ENCODE measurements at regions not wholly inside any gene's neighbourhood (a gene's known extent, or its start where the extent isn't known, plus 50 kb on each side); places are given as distances from the start of the nearest gene placed in this dataset.

GRCh38 chr2:17156086-17156485 is 362.2 kb downstream of the RAD51AP2 start:
- no peaks in the 10 kb centered on the region for H3K9me2 ChIP-seq (replicated peaks; ENCODE audit: insufficient read depth, low read length)
- H3K27ac ChIP-seq (ENCODE audit: low read length) = no peak overlapping the region
- no peak overlapping the region for H3K9ac ChIP-seq (ENCODE audit: low read length)
- H4K20me1 ChIP-seq (ENCODE audit: insufficient read depth, low read depth, low read length) = no peaks in the 10 kb centered on the region
- H3K4me1 ChIP-seq (ENCODE audit: low read length) = no peaks in the 10 kb centered on the region
- DNase-seq = no peak
- no peaks in the 10 kb centered on the region for H3K9me3 ChIP-seq (ENCODE audit: low read length)
- H3K79me2 ChIP-seq (ENCODE audit: low read length) = no peaks in the 10 kb centered on the region
- no peaks in the 10 kb centered on the region for H3K36me3 ChIP-seq (ENCODE audit: insufficient read depth, low read length)
- H3K4me3 ChIP-seq (ENCODE audit: low read length) = no peak overlapping the region
- H3K27me3 ChIP-seq (ENCODE audit: low read length) = no peaks in the 10 kb centered on the region
- H3K4me2 ChIP-seq (ENCODE audit: low read depth, low read length, poor library complexity, severe bottlenecking) = no peak overlapping the region
- H2AFZ ChIP-seq (ENCODE audit: low read length) = no peak overlapping the region

- no peaks in the 10 kb centered on the region for H3K79me2 ChIP-seq (ENCODE audit: low read length)
- H3K9me3 ChIP-seq (ENCODE audit: low read length) = no peaks in the 10 kb centered on the region
- H3K9ac ChIP-seq (ENCODE audit: low read length) = no peak overlapping the region
- H3K4me3 ChIP-seq (ENCODE audit: low read length) = no peak overlapping the region
- no peak overlapping the region for H2AFZ ChIP-seq (ENCODE audit: low read length)
- no peaks in the 10 kb centered on the region for H3K36me3 ChIP-seq (ENCODE audit: insufficient read depth, low read length)
- H3K4me1 ChIP-seq (ENCODE audit: low read length) = no peaks in the 10 kb centered on the region
- no peak for DNase-seq
- H3K9me2 ChIP-seq (replicated peaks; ENCODE audit: insufficient read depth, low read length) = no peaks in the 10 kb centered on the region
- H4K20me1 ChIP-seq (ENCODE audit: insufficient read depth, low read depth, low read length) = no peaks in the 10 kb centered on the region
- H3K27ac ChIP-seq (ENCODE audit: low read length) = no peak overlapping the region
- no peaks in the 10 kb centered on the region for H3K27me3 ChIP-seq (ENCODE audit: low read length)
- H3K4me2 ChIP-seq (ENCODE audit: low read depth, low read length, poor library complexity, severe bottlenecking) = no peak overlapping the region
Observed at GRCh38 chr2:17149945-17150344, 368.3 kb downstream of the RAD51AP2 start.

- Histone ChIP-seq H3K27ac (ENCODE audit: low read length) (no peak overlapping the region), H3K4me3 (ENCODE audit: low read length) (no peak overlapping the region), H2AFZ (ENCODE audit: low read length) (no peak overlapping the region), H3K27me3 (ENCODE audit: low read length) (no peaks in the 10 kb centered on the region), H3K79me2 (ENCODE audit: low read length) (no peaks in the 10 kb centered on the region), H4K20me1 (ENCODE audit: insufficient read depth, low read depth, low read length) (no peaks in the 10 kb centered on the region), H3K9me3 (ENCODE audit: low read length) (no peaks in the 10 kb centered on the region), H3K4me1 (ENCODE audit: low read length) (no peaks in the 10 kb centered on the region), H3K9ac (ENCODE audit: low read length) (no peak overlapping the region), H3K36me3 (ENCODE audit: insufficient read depth, low read length) (no peaks in the 10 kb centered on the region), H3K9me2 (replicated peaks; ENCODE audit: insufficient read depth, low read length) (no peaks in the 10 kb centered on the region), H3K4me2 (ENCODE audit: low read depth, low read length, poor library complexity, severe bottlenecking) (no peak overlapping the region)
- no peak for DNase-seq
Observed at GRCh38 chr2:17148407-17149145, 369.7 kb downstream of the RAD51AP2 start.

- no peak for DNase-seq
- no peaks in the 10 kb centered on the region for H3K27me3 ChIP-seq (ENCODE audit: low read length)
- no peak overlapping the region for H3K27ac ChIP-seq (ENCODE audit: low read length)
Observed at GRCh38 chr2:17146358-17146757, 371.9 kb downstream of the RAD51AP2 start.

GRCh38 chr2:17136877-17137276 is 381.4 kb downstream of the RAD51AP2 start:
- Histone ChIP-seq H3K4me2 (ENCODE audit: low read depth, low read length, poor library complexity, severe bottlenecking) (no peak overlapping the region), H3K27ac (ENCODE audit: low read length) (no peak overlapping the region), H3K9me3 (ENCODE audit: low read length) (no peaks in the 10 kb centered on the region), H3K9ac (ENCODE audit: low read length) (no peak overlapping the region), H3K27me3 (ENCODE audit: low read length) (no peaks in the 10 kb centered on the region), H3K4me1 (ENCODE audit: low read length) (no peaks in the 10 kb centered on the region), H3K36me3 (ENCODE audit: insufficient read depth, low read length) (no peaks in the 10 kb centered on the region), H2AFZ (ENCODE audit: low read length) (no peak overlapping the region), H3K79me2 (ENCODE audit: low read length) (no peaks in the 10 kb centered on the region), H3K9me2 (replicated peaks; ENCODE audit: insufficient read depth, low read length) (no peaks in the 10 kb centered on the region), H4K20me1 (ENCODE audit: insufficient read depth, low read depth, low read length) (no peaks in the 10 kb centered on the region), H3K4me3 (ENCODE audit: low read length) (no peak overlapping the region)
- DNase-seq = no peak

More at GRCh38 chr2:17146358-17146757, 371.9 kb downstream of the RAD51AP2 start:
- Histone ChIP-seq H3K9me3 (ENCODE audit: low read length) (no peaks in the 10 kb centered on the region), H3K36me3 (ENCODE audit: insufficient read depth, low read length) (no peaks in the 10 kb centered on the region), H2AFZ (ENCODE audit: low read length) (no peak overlapping the region), H3K9me2 (replicated peaks; ENCODE audit: insufficient read depth, low read length) (no peaks in the 10 kb centered on the region), H3K9ac (ENCODE audit: low read length) (no peak overlapping the region), H3K79me2 (ENCODE audit: low read length) (no peaks in the 10 kb centered on the region), H3K4me3 (ENCODE audit: low read length) (no peak overlapping the region), H3K4me1 (ENCODE audit: low read length) (no peaks in the 10 kb centered on the region), H4K20me1 (ENCODE audit: insufficient read depth, low read depth, low read length) (no peaks in the 10 kb centered on the region), H3K4me2 (ENCODE audit: low read depth, low read length, poor library complexity, severe bottlenecking) (no peak overlapping the region)

GRCh38 chr2:17136231-17136630 is 382.0 kb downstream of the RAD51AP2 start:
- DNase-seq = no peak
- H3K27ac ChIP-seq (ENCODE audit: low read length) = no peak overlapping the region
- no peak overlapping the region for H2AFZ ChIP-seq (ENCODE audit: low read length)
- H3K9ac ChIP-seq (ENCODE audit: low read length) = no peak overlapping the region
- H3K9me3 ChIP-seq (ENCODE audit: low read length) = no peaks in the 10 kb centered on the region
- no peak overlapping the region for H3K4me2 ChIP-seq (ENCODE audit: low read depth, low read length, poor library complexity, severe bottlenecking)
- H3K79me2 ChIP-seq (ENCODE audit: low read length) = no peaks in the 10 kb centered on the region
- H4K20me1 ChIP-seq (ENCODE audit: insufficient read depth, low read depth, low read length) = no peaks in the 10 kb centered on the region
- no peaks in the 10 kb centered on the region for H3K36me3 ChIP-seq (ENCODE audit: insufficient read depth, low read length)
- no peaks in the 10 kb centered on the region for H3K4me1 ChIP-seq (ENCODE audit: low read length)
- H3K4me3 ChIP-seq (ENCODE audit: low read length) = no peak overlapping the region
- no peaks in the 10 kb centered on the region for H3K9me2 ChIP-seq (replicated peaks; ENCODE audit: insufficient read depth, low read length)
- H3K27me3 ChIP-seq (ENCODE audit: low read length) = no peaks in the 10 kb centered on the region

- Histone ChIP-seq H3K9me2 (replicated peaks; ENCODE audit: insufficient read depth, low read length) (no peaks in the 10 kb centered on the region), H3K27ac (ENCODE audit: low read length) (no peak overlapping the region), H3K36me3 (ENCODE audit: insufficient read depth, low read length) (no peaks in the 10 kb centered on the region), H3K4me2 (ENCODE audit: low read depth, low read length, poor library complexity, severe bottlenecking) (no peak overlapping the region), H3K27me3 (ENCODE audit: low read length) (no peaks in the 10 kb centered on the region), H3K9ac (ENCODE audit: low read length) (no peak overlapping the region), H3K9me3 (ENCODE audit: low read length) (no peaks in the 10 kb centered on the region), H2AFZ (ENCODE audit: low read length) (no peak overlapping the region), H3K4me1 (ENCODE audit: low read length) (no peaks in the 10 kb centered on the region), H3K79me2 (ENCODE audit: low read length) (no peaks in the 10 kb centered on the region), H4K20me1 (ENCODE audit: insufficient read depth, low read depth, low read length) (no peaks in the 10 kb centered on the region), H3K4me3 (ENCODE audit: low read length) (no peak overlapping the region)
- no peak for DNase-seq
Observed at GRCh38 chr2:17135619-17136018, 382.6 kb downstream of the RAD51AP2 start.

- Histone ChIP-seq H3K9me2 (replicated peaks; ENCODE audit: insufficient read depth, low read length) (no peaks in the 10 kb centered on the region), H3K9ac (ENCODE audit: low read length) (no peak overlapping the region), H3K27ac (ENCODE audit: low read length) (no peak overlapping the region), H3K27me3 (ENCODE audit: low read length) (no peaks in the 10 kb centered on the region), H3K4me3 (ENCODE audit: low read length) (no peak overlapping the region), H3K79me2 (ENCODE audit: low read length) (no peaks in the 10 kb centered on the region), H3K4me1 (ENCODE audit: low read length) (no peaks in the 10 kb centered on the region), H2AFZ (ENCODE audit: low read length) (no peak overlapping the region), H3K4me2 (ENCODE audit: low read depth, low read length, poor library complexity, severe bottlenecking) (no peak overlapping the region), H3K9me3 (ENCODE audit: low read length) (no peaks in the 10 kb centered on the region), H4K20me1 (ENCODE audit: insufficient read depth, low read depth, low read length) (no peaks in the 10 kb centered on the region), H3K36me3 (ENCODE audit: insufficient read depth, low read length) (no peaks in the 10 kb centered on the region)
- DNase-seq = no peak
Observed at GRCh38 chr2:17133052-17133671, 385.1 kb downstream of the RAD51AP2 start.
